Fibroblast of skin of back (primary cell): ENCODE measurements at regions not wholly inside any gene's neighbourhood (a gene's known extent, or its start where the extent isn't known, plus 50 kb on each side); places are given as distances from the start of the nearest gene placed in this dataset.
"Not testable (repeated sequence)": the region's sequence is repeated elsewhere in the genome, so short reads cannot be mapped to it uniquely, and the experiment has no call there.

Experiments
- DNase-seq: peaks from one replicate; pipeline ENCODE4 v3.0.0-alpha.2; 2013

- DNase-seq, result no peak
These were observed 54.0 kb upstream of the ANKRD28 start for GRCh38 chr3:15851735-15852134.

GRCh38 chr3:15858547-15859506, 61.0 kb upstream of the ANKRD28 start:
- DNase-seq, result no peak

GRCh38 chr3:15859507-15860013, 61.8 kb upstream of the ANKRD28 start:
- DNase-seq, result peak; percentile 87

GRCh38 chr3:15860014-15860934, 62.5 kb upstream of the ANKRD28 start:
- DNase-seq, result peak; percentile 48

- no peak for DNase-seq
These were observed 63.4 kb upstream of the ANKRD28 start for GRCh38 chr3:15861163-15861562.

GRCh38 chr3:15872807-15873206, 75.0 kb upstream of the ANKRD28 start:
- DNase-seq, result no peak

- no peak for DNase-seq
These were observed 75.6 kb upstream of the ANKRD28 start for GRCh38 chr3:15873415-15873814.

GRCh38 chr3:15875016-15875689, 77.4 kb upstream of the ANKRD28 start:
- peak; percentile 86 for DNase-seq

GRCh38 chr3:15876669-15877068, 78.9 kb upstream of the ANKRD28 start:
- DNase-seq, result no peak

- no peak for DNase-seq
These were observed 80.0 kb upstream of the ANKRD28 start for GRCh38 chr3:15877813-15878212.

GRCh38 chr3:15879787-15880186, 82.0 kb upstream of the ANKRD28 start:
- DNase-seq, result not testable (repeated sequence)

GRCh38 chr3:15882577-15882976, 84.8 kb upstream of the ANKRD28 start:
- no peak for DNase-seq

GRCh38 chr3:15884132-15884531, 86.4 kb upstream of the ANKRD28 start:
- no peak for DNase-seq

- DNase-seq, result no peak
These were observed 88.7 kb upstream of the ANKRD28 start for GRCh38 chr3:15886521-15886920.

GRCh38 chr3:15887261-15887660, 89.5 kb upstream of the ANKRD28 start:
- DNase-seq, result no peak

GRCh38 chr3:15889936-15890335, 92.2 kb upstream of the ANKRD28 start:
- no peak for DNase-seq

- DNase-seq, result peak; percentile 77
These were observed 94.8 kb upstream of the ANKRD28 start for GRCh38 chr3:15892311-15893227.

- no peak for DNase-seq
These were observed 96.6 kb upstream of the ANKRD28 start for GRCh38 chr3:15894382-15894781.

GRCh38 chr3:15896500-15896899, 98.7 kb upstream of the ANKRD28 start:
- DNase-seq, result no peak

GRCh38 chr3:15899388-15899787, 101.6 kb upstream of the ANKRD28 start:
- peak; percentile 86 for DNase-seq

- no peak for DNase-seq
These were observed 105.4 kb upstream of the ANKRD28 start for GRCh38 chr3:15903164-15903563.
